Cardiac fibroblast (primary cell): ENCODE measurements at regions not wholly inside any gene's neighbourhood (a gene's known extent, or its start where the extent isn't known, plus 50 kb on each side); places are given as distances from the start of the nearest gene placed in this dataset.
A peak's percentile ranks its signal among the peaks of the same experiment; 100 is the strongest.

Source experiments
- DNase-seq, 2 donors: peaks; one replicate each; pipeline versions ENCODE4 v3.0.0 to v3.0.0-alpha.2; 2010; ENCODE audit warnings: low read depth in 2 of 2
- H3K4me3 ChIP-seq, 2 donors: replicated peaks in 1 of 2; 1 replicate in 1 of 2; 2 replicates in 1 of 2; pipeline ENCODE4 v1.5.1; 2011; ENCODE audit warnings: low read depth in 2 of 2, low read length in 2 of 2, mild to moderate bottlenecking in 2 of 2, moderate library complexity in 1 of 2
- TF ChIP-seq, protein P1 (sequence below): IDR thresholded peaks from one replicate; pipeline ENCODE4 v1.5.1; 2011; ENCODE audit warnings: low read depth, mild to moderate bottlenecking, low read length, inconsistent platforms

DNA sequence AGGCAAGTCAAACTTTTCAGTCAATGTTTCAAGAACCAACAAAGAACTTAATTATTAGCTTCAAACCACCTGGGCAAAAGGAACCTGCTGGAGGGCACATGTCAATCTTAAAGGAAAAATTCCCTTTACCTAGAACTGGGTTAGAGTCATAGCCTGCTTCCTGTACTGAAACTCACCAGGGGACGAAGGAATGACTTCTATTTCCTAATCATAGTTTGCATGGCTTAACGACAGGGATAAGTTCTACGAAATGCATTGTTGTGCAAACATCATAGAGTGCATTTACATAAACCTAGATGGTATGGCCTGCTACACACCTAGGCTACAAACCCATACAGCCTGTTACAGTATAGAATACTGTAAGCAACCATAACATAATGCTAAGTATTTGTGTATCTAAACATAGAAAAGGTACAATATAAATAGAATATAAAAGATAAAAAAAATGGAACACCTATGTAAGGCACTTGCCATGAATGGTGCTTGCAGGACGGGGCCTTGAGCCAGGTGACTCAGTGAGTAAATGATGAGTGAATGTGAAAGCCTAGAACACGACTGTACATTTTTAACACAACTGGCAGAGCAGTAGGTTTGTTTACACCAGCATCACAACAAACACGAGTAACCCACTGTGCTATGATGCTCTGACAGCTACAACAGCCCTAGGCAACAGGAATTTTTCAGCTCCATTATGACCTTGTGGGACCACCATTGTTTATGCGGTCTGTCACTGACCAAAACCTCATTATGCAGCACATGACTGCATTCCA is 234.9 kb upstream of the CAND1 start:
- TF ChIP-seq, protein P1, sequence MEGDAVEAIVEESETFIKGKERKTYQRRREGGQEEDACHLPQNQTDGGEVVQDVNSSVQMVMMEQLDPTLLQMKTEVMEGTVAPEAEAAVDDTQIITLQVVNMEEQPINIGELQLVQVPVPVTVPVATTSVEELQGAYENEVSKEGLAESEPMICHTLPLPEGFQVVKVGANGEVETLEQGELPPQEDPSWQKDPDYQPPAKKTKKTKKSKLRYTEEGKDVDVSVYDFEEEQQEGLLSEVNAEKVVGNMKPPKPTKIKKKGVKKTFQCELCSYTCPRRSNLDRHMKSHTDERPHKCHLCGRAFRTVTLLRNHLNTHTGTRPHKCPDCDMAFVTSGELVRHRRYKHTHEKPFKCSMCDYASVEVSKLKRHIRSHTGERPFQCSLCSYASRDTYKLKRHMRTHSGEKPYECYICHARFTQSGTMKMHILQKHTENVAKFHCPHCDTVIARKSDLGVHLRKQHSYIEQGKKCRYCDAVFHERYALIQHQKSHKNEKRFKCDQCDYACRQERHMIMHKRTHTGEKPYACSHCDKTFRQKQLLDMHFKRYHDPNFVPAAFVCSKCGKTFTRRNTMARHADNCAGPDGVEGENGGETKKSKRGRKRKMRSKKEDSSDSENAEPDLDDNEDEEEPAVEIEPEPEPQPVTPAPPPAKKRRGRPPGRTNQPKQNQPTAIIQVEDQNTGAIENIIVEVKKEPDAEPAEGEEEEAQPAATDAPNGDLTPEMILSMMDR, result no peak
- H3K4me3 ChIP-seq, result no peak overlapping the region
- no peak for DNase-seq

DNA sequence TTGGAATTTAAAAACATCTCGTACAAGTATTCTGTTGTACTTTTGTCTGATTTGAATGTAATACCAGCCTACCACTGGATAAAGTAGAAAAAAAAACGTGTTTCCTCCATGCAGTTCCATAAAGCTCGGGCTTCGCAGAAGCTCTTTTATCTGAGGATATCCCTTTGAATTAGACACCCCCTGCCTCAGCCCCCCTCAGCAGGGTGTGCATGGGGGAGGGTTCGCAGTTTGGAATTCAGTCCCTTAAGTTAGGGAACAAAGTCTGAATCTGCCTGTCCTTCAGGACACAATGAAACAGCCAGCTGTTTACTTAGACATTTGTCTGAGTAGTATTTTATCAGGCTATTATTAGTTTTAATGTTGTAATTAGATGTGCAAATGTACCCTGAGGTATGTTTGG is 234.0 kb upstream of the CAND1 start:
- TF ChIP-seq, protein P1, result no peak
- DNase-seq, result no peak
- no peak overlapping the region for H3K4me3 ChIP-seq

DNA sequence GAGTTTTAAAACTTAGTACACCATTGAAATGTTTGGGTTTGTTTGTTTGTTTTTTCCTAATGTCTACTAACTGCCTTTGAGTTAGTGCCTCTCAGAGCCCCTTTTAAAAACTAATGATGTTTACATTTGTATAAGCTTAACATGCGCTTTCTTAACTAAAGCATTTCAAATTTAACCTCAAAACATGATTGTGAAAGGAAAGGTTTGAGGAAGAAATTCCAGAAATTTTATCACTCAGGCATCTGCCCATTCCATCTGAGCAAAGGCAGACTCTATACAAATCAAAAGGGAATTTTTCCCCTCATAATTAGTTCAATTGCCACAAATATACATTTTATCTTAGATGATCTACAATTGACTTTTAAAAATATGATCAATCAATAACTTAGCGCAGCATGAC is 230.7 kb upstream of the CAND1 start:
- DNase-seq, result no peak
- no peak overlapping the region for H3K4me3 ChIP-seq
- TF ChIP-seq, protein P1, result no peak

DNA sequence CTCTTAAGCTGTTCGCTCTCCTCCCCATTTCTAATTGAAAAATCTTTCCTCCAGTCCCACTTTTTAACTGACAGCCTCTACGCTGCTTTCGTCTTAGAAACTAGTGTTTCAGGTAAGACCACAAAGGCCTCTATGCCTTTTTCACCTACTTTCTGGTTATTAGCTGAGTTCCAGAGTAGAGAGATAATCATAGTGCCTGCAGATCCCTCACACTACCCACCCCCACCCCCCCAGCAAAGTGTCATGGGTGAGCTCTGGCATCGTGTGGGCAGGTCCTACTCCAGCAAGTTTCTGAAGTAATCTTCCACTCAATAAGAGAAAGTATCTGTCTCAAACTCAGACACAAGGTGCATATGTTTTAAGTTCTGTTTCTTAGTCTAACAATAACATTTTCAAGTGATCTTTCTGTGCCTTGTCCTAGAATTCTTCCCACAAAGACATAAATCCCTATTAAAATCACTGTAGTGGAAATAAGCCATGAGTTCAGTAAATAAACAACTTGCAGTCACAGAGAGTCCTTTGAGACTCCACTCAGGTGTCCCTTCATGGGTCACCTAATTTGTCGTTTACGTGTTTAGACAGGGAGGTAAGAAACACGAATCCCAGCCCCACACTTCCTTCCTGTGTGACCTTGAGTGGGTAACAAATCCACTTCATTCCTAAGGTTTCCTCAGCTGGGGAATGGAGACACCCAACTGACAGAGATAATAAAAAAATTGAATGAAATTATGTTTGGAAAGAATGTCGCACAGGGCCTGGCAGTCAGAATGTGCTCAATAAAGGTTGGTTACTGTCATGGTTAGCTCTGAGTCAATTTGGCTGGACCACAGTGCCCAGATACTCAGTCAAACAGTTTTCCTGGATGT is 228.9 kb upstream of the CAND1 start:
- no peak overlapping the region for H3K4me3 ChIP-seq
- DNase-seq, result no peak
- TF ChIP-seq, protein P1, result no peak

DNA sequence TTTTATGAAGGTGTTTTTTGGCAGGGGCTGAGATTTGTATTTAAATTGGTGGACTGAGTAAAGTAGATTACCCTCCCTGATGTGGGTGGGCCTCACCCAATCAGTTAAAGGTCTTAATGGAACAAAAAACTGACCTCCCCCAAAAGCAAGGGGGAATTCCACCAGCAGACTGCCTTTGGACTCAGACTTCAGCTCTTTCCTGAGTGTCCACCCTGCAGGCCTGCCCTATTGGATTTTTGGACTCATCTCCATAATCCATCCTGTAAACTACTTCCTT is 228.4 kb upstream of the CAND1 start:
- H3K4me3 ChIP-seq, result no peak overlapping the region
- TF ChIP-seq, protein P1, result no peak
- no peak for DNase-seq

DNA sequence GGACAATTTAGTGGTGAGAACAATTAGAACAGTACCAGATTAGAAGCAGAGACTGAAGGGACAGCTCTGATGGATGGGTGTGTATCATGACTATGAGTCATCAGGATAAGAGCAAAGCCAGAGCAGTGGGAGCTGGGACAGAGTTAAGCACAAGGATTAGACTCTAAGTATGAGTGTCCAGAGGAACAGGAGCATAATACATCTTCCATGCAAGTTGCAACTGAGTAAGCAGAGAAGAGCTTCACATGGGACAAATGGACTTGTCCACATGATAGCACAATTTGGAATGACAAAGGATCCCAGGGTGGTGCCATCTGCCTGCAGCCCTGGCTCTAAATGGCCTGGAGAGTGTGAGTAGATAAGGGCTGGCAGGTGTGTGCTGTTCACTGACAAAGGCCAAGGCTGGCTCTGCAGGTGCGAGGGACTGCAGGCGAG is 226.4 kb upstream of the CAND1 start:
- no peak overlapping the region for H3K4me3 ChIP-seq
- DNase-seq, result peak in 1 of 2 donors; percentile 3
- TF ChIP-seq, protein P1, result no peak
